PC-9 (cell line): ENCODE measurements at regions not wholly inside any gene's neighbourhood (a gene's known extent, or its start where the extent isn't known, plus 50 kb on each side); places are given as distances from the start of the nearest gene placed in this dataset.

Experiments
- BruUV-seq: library from RNA; stranded (reverse); fragments of 400-500 nt; replicated peaks from 2 replicates; lab custom pipeline; 2021; lab: Mats Ljungman, UMichigan
- CTCF ChIA-PET: fragments of 300-600 bp; sonication (Branson Sonifier 250); formaldehyde crosslinking; loops from one replicate; lab custom pipeline; 2022; ENCODE audit warnings: antibody characterized with exemption; lab: Charles Lee
- POLR2A ChIA-PET: fragments of 300-600 bp; sonication (Branson Sonifier 250); formaldehyde crosslinking; loops from one replicate; lab custom pipeline; 2022; ENCODE audit warnings: antibody characterized with exemption; ENCODE audit not compliant: unreplicated experiment; lab: Charles Lee
- DNase-seq, 2 experiments: peaks; one replicate each; pipeline versions ENCODE4 v3.0.0 to v3.0.0-alpha.2; 2015 to 2022; ENCODE audit warnings: mixed read lengths in 1 of 2
- H2AFZ ChIP-seq: fragments of 200-600 bp; sonication (generic); 2 replicates; pipeline ENCODE4 v1.8.1; 2017; ENCODE audit warnings: antibody characterized with exemption
- H3F3A ChIP-seq: fragments of 200-600 bp; sonication (generic); 2 replicates; pipeline ENCODE4 v1.8.1; 2017; ENCODE audit warnings: antibody characterized with exemption, mild to moderate bottlenecking, low read depth; ENCODE audit not compliant: insufficient read depth
- H3K27ac ChIP-seq: fragments of 200-600 bp; sonication (generic); 2 replicates; pipeline ENCODE4 v1.6.1; 2016; ENCODE audit warnings: mixed run types
- H3K27me3 ChIP-seq: fragments of 200-600 bp; sonication (generic); 2 replicates; pipeline ENCODE4 v1.6.1; 2016; ENCODE audit warnings: low read depth, mixed run types; ENCODE audit not compliant: insufficient read depth
- H3K36me3 ChIP-seq: fragments of 200-600 bp; sonication (generic); 2 replicates; pipeline ENCODE4 v1.6.1; 2016; ENCODE audit warnings: low read depth, mixed run types
- H3K4me1 ChIP-seq: fragments of 200-600 bp; sonication (generic); replicated peaks from 2 replicates; pipeline ENCODE4 v1.6.1; 2016; ENCODE audit warnings: mixed run types; ENCODE audit not compliant: insufficient read depth
- H3K4me2 ChIP-seq: fragments of 200-600 bp; sonication (generic); 2 replicates; pipeline ENCODE4 v1.6.1; 2017; ENCODE audit warnings: mixed run types
- H3K4me3 ChIP-seq: fragments of 200-600 bp; sonication (generic); 2 replicates; pipeline ENCODE4 v1.6.1; 2016; ENCODE audit warnings: mixed run types
- H3K79me2 ChIP-seq: fragments of 200-600 bp; sonication (generic); 2 replicates; pipeline ENCODE4 v1.6.1; 2017; ENCODE audit warnings: low read depth, mixed run types
- H3K9me2 ChIP-seq: fragments of 200-600 bp; sonication (generic); 2 replicates; pipeline ENCODE4 v1.8.1; 2017; ENCODE audit warnings: mild to moderate bottlenecking; ENCODE audit not compliant: insufficient read depth
- H3K9me3 ChIP-seq: fragments of 200-600 bp; sonication (generic); 2 replicates; pipeline ENCODE4 v1.8.1; 2016; ENCODE audit warnings: low read depth; ENCODE audit not compliant: insufficient read depth
- H4K20me1 ChIP-seq: fragments of 200-600 bp; sonication (generic); 2 replicates; pipeline ENCODE4 v1.8.1; 2017; ENCODE audit not compliant: insufficient read depth
- EZH2 ChIP-seq: fragments of 200-600 bp; sonication (generic); IDR thresholded peaks from 2 replicates; pipeline ENCODE4 v1.8.0; 2017; ENCODE audit warnings: antibody characterized with exemption, low read depth
- intact Hi-C: fragments of 100-400 bp; cut with micrococcal nuclease; formaldehyde crosslinking; loops from one replicate; pipeline ENCODE4 v1.10.0; 2022; ENCODE audit not compliant: unreplicated experiment
- TF ChIP-seq, protein P1 (sequence below): fragments of 200-600 bp; sonication (generic); conservative IDR thresholded peaks from 2 replicates; pipeline ENCODE4 v1.6.1; 2017; ENCODE audit warnings: mixed run types, antibody characterized with exemption, mild to moderate bottlenecking, moderate library complexity

DNA sequence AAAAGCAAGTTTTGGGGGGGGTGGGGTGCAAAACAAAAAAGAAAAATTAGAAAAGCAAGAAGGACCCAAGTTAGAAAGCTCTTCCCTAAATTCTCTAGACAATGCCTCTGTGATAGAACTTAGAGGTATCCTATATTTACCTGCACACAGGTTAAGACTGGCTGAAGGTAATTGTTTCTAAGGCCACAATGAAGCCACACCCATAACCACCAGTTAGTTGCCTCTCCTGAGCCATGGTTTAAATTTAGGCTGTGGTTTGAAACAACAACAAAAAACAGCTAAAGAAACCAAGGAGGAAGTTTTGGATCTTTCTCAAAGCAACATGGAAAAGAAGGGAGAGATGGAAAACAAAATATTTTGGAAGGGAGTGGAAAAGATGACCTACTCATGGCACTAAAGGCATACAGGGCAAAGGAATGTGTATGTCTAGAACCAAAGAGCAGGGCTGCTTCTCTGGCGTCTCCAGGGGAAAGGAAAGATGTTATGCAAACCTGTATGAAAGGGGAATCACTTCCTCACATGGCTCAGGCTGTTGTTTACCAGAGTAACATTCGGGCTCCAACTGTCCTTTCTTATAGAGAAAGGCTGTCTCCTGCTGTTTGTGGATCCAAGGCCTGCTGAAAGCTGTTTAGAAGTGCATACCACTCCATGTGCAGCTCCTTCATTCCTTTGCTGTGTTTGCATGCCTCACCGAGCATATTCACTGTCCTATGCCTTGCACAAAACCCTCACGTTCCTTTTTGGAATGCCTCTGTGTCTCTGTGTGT is 408.9 kb upstream of the MPDZ start:
- POLR2A ChIA-PET: no interaction called here
- no peaks in the 10 kb centered on the region for H3K9me2 ChIP-seq
- no peak overlapping the region for H2AFZ ChIP-seq
- no peaks in the 10 kb centered on the region for H4K20me1 ChIP-seq
- intact Hi-C loops: no loop called here
- no TSS peak for BruUV-seq
- no peaks in the 10 kb centered on the region for H3K79me2 ChIP-seq
- CTCF ChIA-PET: no interaction called here
- no peaks in the 10 kb centered on the region for H3K9me3 ChIP-seq
- no peak overlapping the region for H3K4me2 ChIP-seq
- H3K36me3 ChIP-seq: no peaks in the 10 kb centered on the region
- H3K27me3 ChIP-seq: no peaks in the 10 kb centered on the region
- H3F3A ChIP-seq: no peaks in the 10 kb centered on the region
- TF ChIP-seq, protein P1, sequence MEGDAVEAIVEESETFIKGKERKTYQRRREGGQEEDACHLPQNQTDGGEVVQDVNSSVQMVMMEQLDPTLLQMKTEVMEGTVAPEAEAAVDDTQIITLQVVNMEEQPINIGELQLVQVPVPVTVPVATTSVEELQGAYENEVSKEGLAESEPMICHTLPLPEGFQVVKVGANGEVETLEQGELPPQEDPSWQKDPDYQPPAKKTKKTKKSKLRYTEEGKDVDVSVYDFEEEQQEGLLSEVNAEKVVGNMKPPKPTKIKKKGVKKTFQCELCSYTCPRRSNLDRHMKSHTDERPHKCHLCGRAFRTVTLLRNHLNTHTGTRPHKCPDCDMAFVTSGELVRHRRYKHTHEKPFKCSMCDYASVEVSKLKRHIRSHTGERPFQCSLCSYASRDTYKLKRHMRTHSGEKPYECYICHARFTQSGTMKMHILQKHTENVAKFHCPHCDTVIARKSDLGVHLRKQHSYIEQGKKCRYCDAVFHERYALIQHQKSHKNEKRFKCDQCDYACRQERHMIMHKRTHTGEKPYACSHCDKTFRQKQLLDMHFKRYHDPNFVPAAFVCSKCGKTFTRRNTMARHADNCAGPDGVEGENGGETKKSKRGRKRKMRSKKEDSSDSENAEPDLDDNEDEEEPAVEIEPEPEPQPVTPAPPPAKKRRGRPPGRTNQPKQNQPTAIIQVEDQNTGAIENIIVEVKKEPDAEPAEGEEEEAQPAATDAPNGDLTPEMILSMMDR: no peak
- TF ChIP-seq EZH2: no peak
- H3K4me1 ChIP-seq: no peaks in the 10 kb centered on the region
- H3K4me3 ChIP-seq: no peak overlapping the region
- no peak for DNase-seq
- H3K27ac ChIP-seq: no peak overlapping the region

DNA sequence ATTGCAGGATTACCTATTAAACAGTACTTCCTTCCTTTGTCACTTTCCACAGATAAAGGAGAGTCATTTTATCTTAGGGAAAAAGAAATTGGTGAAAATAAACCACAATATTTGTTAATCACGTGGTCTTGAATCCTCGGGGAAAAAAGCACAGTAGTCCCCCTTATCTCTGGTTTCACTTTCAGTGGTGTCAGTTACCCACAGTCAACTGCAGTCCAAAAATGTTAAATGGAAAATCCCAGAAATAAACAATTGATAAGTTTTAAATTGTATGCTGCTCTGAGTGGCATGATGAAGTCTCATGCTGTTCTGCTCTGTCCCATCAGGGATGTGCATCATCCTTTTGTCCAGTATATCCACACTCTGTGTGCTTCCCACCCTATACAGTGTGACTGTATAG is 405.2 kb upstream of the MPDZ start:
- Histone ChIP-seq H3K36me3 (no peaks in the 10 kb centered on the region), H3K27me3 (no peaks in the 10 kb centered on the region), H3K9me3 (no peaks in the 10 kb centered on the region), H3K4me2 (no peak overlapping the region), H4K20me1 (no peaks in the 10 kb centered on the region), H2AFZ (no peak overlapping the region), H3F3A (no peaks in the 10 kb centered on the region), H3K79me2 (no peaks in the 10 kb centered on the region), H3K4me1 (no peaks in the 10 kb centered on the region), H3K9me2 (no peaks in the 10 kb centered on the region), H3K4me3 (no peak overlapping the region), H3K27ac (no peak overlapping the region)
- intact Hi-C loops: no loop called here
- TF ChIP-seq, protein P1: no peak
- no peak for TF ChIP-seq EZH2
- BruUV-seq: no TSS peak
- DNase-seq: no peak
- ChIA-PET POLR2A (no interaction called here), CTCF (no interaction called here)

DNA sequence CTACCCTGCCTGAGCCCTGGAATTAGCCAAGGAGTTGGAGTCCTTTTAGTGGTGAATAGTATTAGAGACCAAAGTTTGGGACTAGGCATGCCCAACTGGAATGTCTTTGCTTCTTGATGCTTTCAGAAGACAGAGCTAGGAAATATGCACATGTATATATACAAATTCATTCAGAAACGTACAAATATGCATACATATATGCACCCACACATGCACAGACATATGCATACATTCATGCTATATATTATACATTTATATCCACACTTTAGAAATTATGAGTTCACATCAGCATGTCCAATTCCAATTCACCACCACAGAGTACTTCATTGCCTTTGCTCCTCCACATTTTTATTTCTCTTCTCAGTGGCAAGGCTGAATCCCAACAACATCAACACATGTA is 398.3 kb upstream of the MPDZ start:
- H2AFZ ChIP-seq: no peak overlapping the region
- TF ChIP-seq EZH2: no peak
- TF ChIP-seq, protein P1: no peak
- no peaks in the 10 kb centered on the region for H3K4me1 ChIP-seq
- H4K20me1 ChIP-seq: no peaks in the 10 kb centered on the region
- no peaks in the 10 kb centered on the region for H3K79me2 ChIP-seq
- no peaks in the 10 kb centered on the region for H3K9me3 ChIP-seq
- ChIA-PET CTCF (no interaction called here), POLR2A (interaction anchor here (0.6 kb wide), 1 partner anchor 18 kb away, joined by 3 read pairs; no protein-coding TSS in a partner anchor)
- no peak overlapping the region for H3K4me2 ChIP-seq
- intact Hi-C loops: no loop called here
- no peaks in the 10 kb centered on the region for H3K9me2 ChIP-seq
- H3K36me3 ChIP-seq: no peaks in the 10 kb centered on the region
- H3F3A ChIP-seq: no peaks in the 10 kb centered on the region
- BruUV-seq: no TSS peak
- no peak for DNase-seq
- H3K27ac ChIP-seq: no peak overlapping the region
- H3K27me3 ChIP-seq: no peaks in the 10 kb centered on the region
- H3K4me3 ChIP-seq: no peak overlapping the region
